ENCODE measurements at regions not wholly inside any gene's neighbourhood (a gene's known extent, or its start where the extent isn't known, plus 50 kb on each side); places are given as distances from the start of the nearest gene placed in this dataset.
A peak's percentile ranks its signal among the peaks of the same experiment; 100 is the strongest.

GRCh38 chr5:125390326-125390725 is 643.9 kb upstream of the ZNF608 start:
- no peak for DNase-seq (ENCODE audit: low spot score)

GRCh38 chr5:125393221-125393815 is 646.9 kb upstream of the ZNF608 start:
- no peak for DNase-seq (ENCODE audit: low spot score)

- no peak for DNase-seq (ENCODE audit: low spot score)
Measured at GRCh38 chr5:125394661-125395280, 648.3 kb upstream of the ZNF608 start.

GRCh38 chr5:125396462-125396861 is 650.0 kb upstream of the ZNF608 start:
- DNase-seq (ENCODE audit: low spot score), result no peak

GRCh38 chr5:125398466-125398865 is 652.0 kb upstream of the ZNF608 start:
- DNase-seq (ENCODE audit: low spot score), result no peak

- no peak for DNase-seq (ENCODE audit: low spot score)
Measured at GRCh38 chr5:125399885-125400284, 653.4 kb upstream of the ZNF608 start.

GRCh38 chr5:125401724-125402622 is 655.5 kb upstream of the ZNF608 start:
- DNase-seq (ENCODE audit: low spot score), result no peak

- DNase-seq (ENCODE audit: low spot score), result no peak
Measured at GRCh38 chr5:125402787-125403186, 656.3 kb upstream of the ZNF608 start.

- no peak for DNase-seq (ENCODE audit: low spot score)
Measured at GRCh38 chr5:125404056-125404455, 657.6 kb upstream of the ZNF608 start.

- no peak for DNase-seq (ENCODE audit: low spot score)
Measured at GRCh38 chr5:125408448-125409233, 662.2 kb upstream of the ZNF608 start.

- no peak for DNase-seq (ENCODE audit: low spot score)
Measured at GRCh38 chr5:125409234-125409860, 662.9 kb upstream of the ZNF608 start.

- DNase-seq (ENCODE audit: low spot score), result peak; percentile 19
Measured at GRCh38 chr5:125409861-125410536, 663.6 kb upstream of the ZNF608 start.

GRCh38 chr5:125410537-125411070 is 664.2 kb upstream of the ZNF608 start:
- no peak for DNase-seq (ENCODE audit: low spot score)

- no peak for DNase-seq (ENCODE audit: low spot score)
Measured at GRCh38 chr5:125411071-125411743, 664.8 kb upstream of the ZNF608 start.

- DNase-seq (ENCODE audit: low spot score), result peak; percentile 38
Measured at GRCh38 chr5:125411744-125412560, 665.5 kb upstream of the ZNF608 start.

GRCh38 chr5:125412561-125413495 is 666.4 kb upstream of the ZNF608 start:
- DNase-seq (ENCODE audit: low spot score), result peak; percentile 81

- DNase-seq (ENCODE audit: low spot score), result no peak
Measured at GRCh38 chr5:125413496-125414274, 667.2 kb upstream of the ZNF608 start.
